Body of pancreas (tissue), 4 donors: ENCODE measurements at regions not wholly inside any gene's neighbourhood (a gene's known extent, or its start where the extent isn't known, plus 50 kb on each side); places are given as distances from the start of the nearest gene placed in this dataset.

ENCODE experiments used
- ATAC-seq: fragments of 150-250 bp; one replicate; pipeline ENCODE4 v1.9.1; 2016
- DNase-seq, 4 donors: peaks; one replicate each; pipeline ENCODE4 v3.0.0-alpha.2; 2019
- H3K27ac ChIP-seq, 4 donors: fragments of 200-600 bp; sonication (generic); 1 replicate in 3 of 4; 2 replicates in 1 of 4; pipeline versions ENCODE4 v1.5.1 to v1.6.1; 2016 to 2019; ENCODE audit warnings: mild to moderate bottlenecking in 1 of 4, mixed read lengths in 1 of 4, moderate library complexity in 1 of 4
- H3K27me3 ChIP-seq, 2 donors: fragments of 200-600 bp; sonication (generic); one replicate each; pipeline ENCODE4 v1.6.0; 2016; ENCODE audit warnings: mild to moderate bottlenecking in 1 of 2
- H3K36me3 ChIP-seq, 2 donors: fragments of 200-600 bp; sonication (generic); replicated peaks in 1 of 2; 2 replicates each; pipeline ENCODE4 v1.5.1; 2016; ENCODE audit warnings: low read depth in 2 of 2; ENCODE audit not compliant: insufficient read depth in 1 of 2
- H3K4me1 ChIP-seq: fragments of 200-600 bp; sonication (generic); one replicate; pipeline ENCODE4 v1.6.0; 2016
- H3K4me3 ChIP-seq, 2 donors: fragments of 200-600 bp; sonication (generic); 1 replicate in 1 of 2; 2 replicates in 1 of 2; pipeline ENCODE4 v1.5.1; 2016 to 2019
- H3K9me3 ChIP-seq, 3 donors: fragments of 200-600 bp; sonication (generic); 1 replicate in 2 of 3; 2 replicates in 1 of 3; pipeline ENCODE4 v1.5.1; 2016
- POLR2A ChIP-seq, 3 donors: fragments of 450-650 bp; IDR thresholded peaks; one replicate each; pipeline ENCODE4 v1.6.1; 2016; ENCODE audit warnings: antibody characterized with exemption in 3 of 3, mild to moderate bottlenecking in 2 of 3
- WGBS, 2 donors: methylation state at CpG; one replicate each; pipeline ENCODE4 v1.1.5; 2017; 5-methylcytosine and 5-hydroxymethylcytosine counted together
- intact Hi-C: fragments of 100-400 bp; cut with DNase I; formaldehyde crosslinking; loops from one replicate; pipeline ENCODE4 v1.15.1; 2023
- TF ChIP-seq, protein P1 (sequence below), 7 experiments: fragments of 450-650 bp in 4 of 7; fragments of 200-600 bp in 3 of 7; sonication (generic) in 3 of 7; IDR thresholded peaks; one replicate each; pipeline ENCODE4 v1.5.1; 2016 to 2019; ENCODE audit warnings: antibody characterized with exemption in 7 of 7

DNA sequence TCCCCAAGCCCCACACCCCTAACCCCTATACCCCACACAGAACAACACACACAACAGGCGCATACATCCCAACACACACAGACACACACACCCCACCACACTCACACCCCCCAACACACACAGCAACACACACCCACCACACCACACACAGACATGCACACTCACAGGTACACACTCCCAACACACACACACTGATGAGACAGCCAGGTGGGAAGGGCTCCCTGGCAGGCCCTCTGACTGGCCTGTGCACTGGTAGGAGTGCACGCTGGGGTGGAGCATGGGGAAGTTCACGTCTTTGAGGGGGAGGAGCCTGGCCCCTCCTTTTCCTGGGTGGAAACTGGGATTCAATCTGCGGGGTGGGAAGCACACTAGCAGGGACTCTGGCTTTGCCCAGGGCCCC is 116.7 kb downstream of the RHOU start:
- no peaks in the 10 kb centered on the region for H3K9me3 ChIP-seq
- intact Hi-C loops, result no loop called here
- H3K27ac ChIP-seq, result no peak overlapping the region
- H3K27me3 ChIP-seq, result no peaks in the 10 kb centered on the region
- 65 to 90% methylated on average over 4 of the region's 4 CpGs for WGBS, 2 donors
- H3K4me3 ChIP-seq, result no peak overlapping the region
- no peak for TF ChIP-seq POLR2A (IDR thresholded peaks at IDR 0.05)
- TF ChIP-seq, protein P1, sequence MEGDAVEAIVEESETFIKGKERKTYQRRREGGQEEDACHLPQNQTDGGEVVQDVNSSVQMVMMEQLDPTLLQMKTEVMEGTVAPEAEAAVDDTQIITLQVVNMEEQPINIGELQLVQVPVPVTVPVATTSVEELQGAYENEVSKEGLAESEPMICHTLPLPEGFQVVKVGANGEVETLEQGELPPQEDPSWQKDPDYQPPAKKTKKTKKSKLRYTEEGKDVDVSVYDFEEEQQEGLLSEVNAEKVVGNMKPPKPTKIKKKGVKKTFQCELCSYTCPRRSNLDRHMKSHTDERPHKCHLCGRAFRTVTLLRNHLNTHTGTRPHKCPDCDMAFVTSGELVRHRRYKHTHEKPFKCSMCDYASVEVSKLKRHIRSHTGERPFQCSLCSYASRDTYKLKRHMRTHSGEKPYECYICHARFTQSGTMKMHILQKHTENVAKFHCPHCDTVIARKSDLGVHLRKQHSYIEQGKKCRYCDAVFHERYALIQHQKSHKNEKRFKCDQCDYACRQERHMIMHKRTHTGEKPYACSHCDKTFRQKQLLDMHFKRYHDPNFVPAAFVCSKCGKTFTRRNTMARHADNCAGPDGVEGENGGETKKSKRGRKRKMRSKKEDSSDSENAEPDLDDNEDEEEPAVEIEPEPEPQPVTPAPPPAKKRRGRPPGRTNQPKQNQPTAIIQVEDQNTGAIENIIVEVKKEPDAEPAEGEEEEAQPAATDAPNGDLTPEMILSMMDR (IDR thresholded peaks at IDR 0.05), result no peak
- no peaks in the 10 kb centered on the region for H3K36me3 ChIP-seq
- ATAC-seq (no peak), DNase-seq (no peak)
- H3K4me1 ChIP-seq, result peaks cover 36% of the 10 kb centered on the region

DNA sequence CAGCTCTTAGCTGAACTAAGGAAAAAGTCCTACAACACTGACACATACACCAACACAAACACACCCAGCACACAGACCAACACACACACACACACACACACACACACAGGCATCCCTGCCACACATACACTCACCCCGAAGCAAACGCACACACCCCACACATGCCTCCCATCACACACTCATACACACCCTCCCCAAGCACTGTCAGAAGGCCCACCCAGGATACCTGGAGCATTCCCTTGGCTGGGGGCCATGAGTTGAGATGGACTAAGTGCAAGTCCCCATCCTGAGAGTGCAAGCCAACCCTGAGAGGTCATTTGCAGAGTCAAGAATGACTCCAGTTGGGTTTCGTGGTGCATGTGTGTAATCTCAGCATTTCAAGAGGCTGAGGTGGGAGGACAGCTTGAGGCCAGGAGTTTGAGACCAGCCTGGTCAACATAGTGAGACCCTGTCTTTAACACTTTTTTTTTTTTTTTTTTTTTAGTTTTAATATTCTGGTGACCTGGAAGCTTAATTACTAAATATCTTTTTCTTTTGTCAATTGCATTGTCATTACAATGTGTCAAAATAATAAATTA is 117.3 kb downstream of the RHOU start:
- WGBS, 2 donors, result 95% methylated on average over 3 of the region's 3 CpGs
- Histone ChIP-seq H3K27me3 (no peaks in the 10 kb centered on the region), H3K4me3 (no peak overlapping the region), H3K9me3 (no peaks in the 10 kb centered on the region), H3K4me1 (peaks cover 36% of the 10 kb centered on the region), H3K27ac (no peak overlapping the region), H3K36me3 (no peaks in the 10 kb centered on the region)
- intact Hi-C loops, result no loop called here
- ATAC-seq, result no peak
- no peak for DNase-seq
- TF ChIP-seq, protein P1 (IDR thresholded peaks at IDR 0.05), result no peak
- no peak for TF ChIP-seq POLR2A (IDR thresholded peaks at IDR 0.05)

DNA sequence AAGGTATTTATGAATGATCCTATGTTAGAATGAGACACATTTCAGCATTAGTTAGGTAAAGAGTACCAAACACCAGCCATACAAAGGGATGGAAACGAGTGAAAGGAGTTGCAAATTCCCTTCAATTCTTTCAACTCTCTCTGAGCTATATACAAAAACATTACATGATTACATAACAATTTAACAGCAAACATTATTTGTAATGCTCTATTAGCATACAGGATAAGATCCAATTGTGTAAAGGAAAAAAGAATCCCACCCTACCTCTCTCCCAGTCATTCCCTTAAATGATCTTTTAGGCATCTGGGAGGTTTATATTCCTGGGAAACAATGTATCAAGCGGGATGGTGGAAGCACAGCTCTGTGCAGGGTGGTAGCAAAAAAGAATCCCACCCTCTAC is 117.9 kb downstream of the RHOU start:
- no peaks in the 10 kb centered on the region for H3K27me3 ChIP-seq
- H3K4me1 ChIP-seq, result peaks cover 36% of the 10 kb centered on the region
- no peaks in the 10 kb centered on the region for H3K36me3 ChIP-seq
- H3K27ac ChIP-seq, result peak overlapping the region in 2 of 4 donors; percentile 37 to 42
- no peak for TF ChIP-seq POLR2A (IDR thresholded peaks at IDR 0.05)
- TF ChIP-seq, protein P1 (IDR thresholded peaks at IDR 0.05), result no peak
- WGBS, 2 donors, result 84 to 90% methylated on average over 2 of the region's 2 CpGs
- ATAC-seq (no peak), DNase-seq (no peak)
- H3K4me3 ChIP-seq, result no peak overlapping the region
- intact Hi-C loops, result no loop called here
- no peaks in the 10 kb centered on the region for H3K9me3 ChIP-seq

DNA sequence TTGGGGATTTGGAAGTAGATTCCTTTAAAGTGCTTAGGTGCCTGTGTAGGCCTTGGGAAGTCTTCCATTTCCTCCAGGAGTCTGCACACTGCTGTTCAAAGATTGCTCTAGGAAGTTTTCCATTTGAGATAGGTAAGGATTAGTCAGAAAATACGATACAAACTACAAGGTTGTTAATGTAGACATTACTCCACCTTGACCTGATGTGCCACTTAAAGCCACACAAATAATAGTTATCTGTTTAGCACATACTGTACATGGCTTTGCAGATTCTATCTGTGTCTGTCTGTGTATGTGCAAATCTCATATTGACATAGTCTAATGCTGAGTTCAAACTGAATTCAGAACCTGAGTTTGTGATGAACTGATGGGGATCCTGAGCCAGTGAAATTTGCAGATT is 118.4 kb downstream of the RHOU start:
- Histone ChIP-seq H3K9me3 (no peaks in the 10 kb centered on the region), H3K4me3 (no peak overlapping the region), H3K27ac (peak overlapping the region in 2 of 4 donors; percentile 37 to 42), H3K27me3 (no peaks in the 10 kb centered on the region), H3K4me1 (peaks cover 32% of the 10 kb centered on the region), H3K36me3 (no peaks in the 10 kb centered on the region)
- TF ChIP-seq, protein P1 (IDR thresholded peaks at IDR 0.05), result no peak
- no peak for TF ChIP-seq POLR2A (IDR thresholded peaks at IDR 0.05)
- WGBS, 2 donors, result 41 to 58% methylated on average over 1 of the region's 1 CpG
- DNase-seq (no peak), ATAC-seq (peak; percentile 76)
- intact Hi-C loops, result no loop called here

DNA sequence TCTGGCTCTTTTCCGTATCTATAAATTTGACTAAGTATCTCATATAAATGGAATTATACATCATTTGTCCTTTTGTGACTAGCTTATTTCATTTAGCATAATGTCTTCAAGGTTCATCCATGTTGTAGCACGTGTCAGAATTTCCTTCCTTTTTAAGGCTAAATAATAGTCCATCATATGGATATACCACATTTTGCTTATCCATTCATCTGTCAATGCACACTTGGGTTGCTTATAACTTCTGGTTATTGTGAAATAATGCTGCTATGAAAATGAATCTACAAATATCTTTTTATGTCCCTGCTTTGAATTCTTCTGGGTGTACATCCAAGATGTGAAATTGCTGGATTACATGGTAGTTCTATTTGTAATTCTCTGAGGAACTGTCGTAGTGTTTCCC is 119.6 kb downstream of the RHOU start:
- H3K4me3 ChIP-seq, result no peak overlapping the region
- 90 to 92% methylated on average over 3 of the region's 3 CpGs for WGBS, 2 donors
- H3K27ac ChIP-seq, result no peak overlapping the region
- no peaks in the 10 kb centered on the region for H3K9me3 ChIP-seq
- peaks cover 27% of the 10 kb centered on the region for H3K4me1 ChIP-seq
- no peaks in the 10 kb centered on the region for H3K36me3 ChIP-seq
- intact Hi-C loops, result no loop called here
- no peak for DNase-seq
- ATAC-seq, result no peak
- no peaks in the 10 kb centered on the region for H3K27me3 ChIP-seq
- no peak for TF ChIP-seq POLR2A (IDR thresholded peaks at IDR 0.05)
- TF ChIP-seq, protein P1 (IDR thresholded peaks at IDR 0.05), result no peak
